GM18870 (cell line): ENCODE measurements at regions not wholly inside any gene's neighbourhood (a gene's known extent, or its start where the extent isn't known, plus 50 kb on each side); places are given as distances from the start of the nearest gene placed in this dataset.

Experiments used
- ATAC-seq: cut with Tn5 transposase; IDR thresholded peaks from one replicate; pipeline ENCODE4 v1.9.1; 2021; ENCODE audit warnings: moderate library complexity; ENCODE audit not compliant: unreplicated experiment

- ATAC-seq, result no peak
Measured at GRCh38 chr16:5884339-5884738, 786.7 kb upstream of the EEF2KMT start.

- no peak for ATAC-seq
Measured at GRCh38 chr16:5882087-5882640, 784.6 kb upstream of the EEF2KMT start.

GRCh38 chr16:5875416-5875815 lies 777.8 kb upstream of the EEF2KMT start:
- no peak for ATAC-seq

GRCh38 chr16:5874899-5875298 lies 777.3 kb upstream of the EEF2KMT start:
- no peak for ATAC-seq

DNA sequence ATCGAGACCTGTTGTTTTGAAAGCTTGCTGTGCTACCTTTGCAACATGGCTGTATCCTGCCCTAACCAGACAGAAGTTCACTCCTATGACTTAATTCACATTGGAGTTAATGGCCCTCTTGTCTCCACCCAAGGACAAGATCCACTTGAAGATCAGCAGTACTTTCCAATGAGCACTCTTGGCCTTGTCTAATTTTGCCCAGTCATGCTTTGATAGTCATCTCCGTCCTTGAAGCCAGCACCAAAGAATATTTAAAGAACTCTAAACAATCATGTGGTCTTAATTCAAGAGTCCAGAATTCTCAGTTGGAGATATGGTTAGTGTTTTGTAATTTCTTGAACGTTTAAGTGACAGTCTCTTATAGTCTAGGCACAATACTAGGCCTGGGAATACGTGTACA lies 775.6 kb upstream of the EEF2KMT start:
- ATAC-seq, result no peak

- ATAC-seq, result no peak
Measured at GRCh38 chr16:5870886-5871691, 773.5 kb upstream of the EEF2KMT start.

DNA sequence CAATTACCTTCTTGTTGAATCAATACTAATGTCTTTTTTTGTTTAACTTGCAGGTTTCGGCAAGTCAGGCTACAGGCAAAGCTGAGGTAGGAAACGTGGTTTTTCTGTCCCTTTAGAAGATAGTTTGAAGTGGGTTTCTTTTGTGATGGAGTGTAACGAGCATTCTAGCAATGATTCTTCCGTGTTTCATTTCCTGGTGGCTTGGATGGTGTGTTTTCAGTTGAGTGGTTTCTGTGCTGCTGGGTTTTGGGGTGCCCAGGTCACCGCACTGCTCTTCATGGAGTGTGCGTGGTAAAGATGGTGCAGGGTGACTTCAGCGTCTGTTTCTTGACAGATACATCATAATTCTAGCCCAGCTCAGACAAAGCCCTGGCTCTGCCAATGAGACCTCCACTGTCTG lies 769.7 kb upstream of the EEF2KMT start:
- ATAC-seq, result no peak

DNA sequence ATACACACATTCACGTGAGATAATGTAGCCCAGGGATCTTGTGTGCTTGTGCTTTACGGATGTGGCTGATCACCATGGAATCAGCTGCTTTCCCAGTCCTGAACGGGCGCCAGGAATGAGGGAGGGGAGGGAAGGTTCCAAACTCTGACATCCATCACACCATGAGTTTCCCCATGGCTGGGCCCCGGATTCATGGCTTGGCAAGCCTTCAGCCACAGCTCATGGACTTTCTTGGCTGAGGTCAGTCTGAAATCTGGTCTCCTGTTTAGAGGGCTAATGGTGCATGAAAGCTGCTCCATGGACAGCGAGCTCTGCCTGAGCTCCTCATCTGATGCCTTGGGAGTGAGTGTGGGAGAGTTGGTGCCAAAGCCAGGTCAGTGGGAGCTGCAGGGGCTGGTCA lies 767.6 kb upstream of the EEF2KMT start:
- no peak for ATAC-seq

- ATAC-seq, result no peak
Measured at GRCh38 chr16:5863071-5863606, 765.5 kb upstream of the EEF2KMT start.

DNA sequence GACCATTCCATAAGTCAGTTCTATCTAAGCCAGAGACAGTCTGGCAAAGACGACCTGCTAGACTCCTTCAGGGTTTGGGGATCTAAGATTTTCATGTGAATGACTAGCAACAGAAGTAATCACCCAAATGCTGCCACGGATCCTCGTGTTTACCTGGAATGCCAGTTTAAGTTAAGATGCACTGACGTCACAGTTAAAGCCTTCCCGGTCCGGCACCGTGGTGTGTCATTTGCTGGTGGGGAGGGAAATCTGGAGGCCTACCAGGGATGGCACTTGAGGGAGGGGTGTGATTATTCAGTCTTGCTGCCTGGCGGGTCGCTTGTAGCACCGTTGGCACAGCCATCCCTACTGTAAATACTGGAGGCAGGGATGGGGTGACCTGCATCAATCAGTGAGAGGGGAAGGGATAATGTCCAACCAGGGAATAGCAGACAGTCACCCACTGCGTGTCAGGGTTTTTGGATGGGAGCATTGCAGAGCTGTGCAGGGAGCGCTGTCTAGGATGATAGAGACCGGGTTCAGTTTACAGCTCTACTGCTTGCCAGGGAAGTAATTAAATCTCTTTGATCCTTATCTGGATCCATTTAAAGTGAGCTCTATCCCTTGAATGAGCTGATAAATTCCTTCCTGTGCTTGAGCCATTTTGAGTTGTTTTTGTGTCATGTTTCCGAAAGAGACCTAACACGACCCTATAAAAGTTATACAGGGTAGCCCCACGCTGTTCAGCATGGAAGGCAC lies 764.7 kb upstream of the EEF2KMT start:
- no peak for ATAC-seq

DNA sequence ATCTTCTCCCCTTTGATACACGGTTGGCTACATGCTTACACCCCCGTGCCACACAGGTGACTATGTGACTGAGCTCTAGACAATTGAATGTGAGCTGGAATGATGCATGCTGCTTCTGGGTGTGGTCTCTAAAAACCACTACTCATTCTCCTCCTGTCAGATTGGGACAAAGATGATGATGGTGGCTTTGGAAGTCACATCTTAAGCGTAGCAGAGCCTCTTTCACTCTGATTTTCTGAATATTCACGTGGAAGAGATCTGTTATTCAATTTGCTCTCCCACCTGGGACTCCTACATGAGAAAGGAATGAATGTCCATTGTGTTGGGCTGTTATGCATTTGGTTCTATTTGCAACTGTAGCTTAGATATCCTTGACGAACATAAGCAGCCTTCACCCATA lies 763.6 kb upstream of the EEF2KMT start:
- ATAC-seq, result no peak

- no peak for ATAC-seq
Measured at GRCh38 chr16:5858180-5858579, 760.6 kb upstream of the EEF2KMT start.

DNA sequence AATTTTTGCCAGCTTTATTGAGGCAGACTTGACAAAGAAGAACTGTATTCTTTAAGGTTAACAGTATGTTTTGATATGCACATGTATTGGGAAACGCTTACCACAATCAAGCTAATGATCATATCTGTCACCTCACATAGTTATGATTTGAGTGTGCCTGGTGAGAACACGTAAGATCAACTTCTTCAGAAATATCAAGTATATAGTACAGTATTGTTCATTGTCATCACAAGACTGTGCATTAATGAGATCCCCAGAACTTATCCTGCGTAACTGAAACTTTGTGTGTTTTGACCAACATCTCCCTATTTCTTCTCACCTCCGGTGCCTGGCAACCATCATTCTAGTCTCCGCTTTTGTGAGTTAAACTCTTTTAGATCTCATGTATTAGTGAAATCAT lies 756.4 kb upstream of the EEF2KMT start:
- ATAC-seq, result no peak

- no peak for ATAC-seq
Measured at GRCh38 chr16:5852151-5852550, 754.6 kb upstream of the EEF2KMT start.

DNA sequence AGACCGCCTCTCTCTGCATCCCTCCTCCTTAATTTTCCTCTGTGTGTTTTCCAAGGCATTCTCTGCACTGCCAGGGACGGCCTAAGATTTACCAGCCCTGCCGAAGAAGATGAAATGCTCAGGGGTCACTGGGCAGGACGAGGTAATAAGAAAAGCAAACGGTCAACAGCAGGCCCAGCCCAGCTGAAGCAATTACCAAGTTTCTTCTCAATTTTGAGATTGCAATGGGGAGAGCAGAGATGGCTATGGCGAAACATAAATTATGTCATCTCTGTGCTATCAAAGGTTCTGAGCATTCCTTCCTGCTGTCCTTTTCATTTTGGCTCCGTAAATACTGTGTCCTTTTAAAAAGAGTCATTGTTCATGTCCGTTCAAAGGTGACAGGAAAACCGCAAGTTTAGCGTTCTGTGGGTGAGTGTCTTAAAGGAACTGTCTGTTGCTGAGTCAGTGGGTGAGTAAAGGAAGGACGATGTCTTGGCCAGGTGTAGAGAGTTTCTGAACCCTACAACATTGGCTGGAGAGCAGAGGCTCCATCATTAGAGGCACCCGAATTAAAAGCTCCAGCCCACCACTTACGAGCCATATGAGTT lies 753.9 kb upstream of the EEF2KMT start:
- no peak for ATAC-seq

DNA sequence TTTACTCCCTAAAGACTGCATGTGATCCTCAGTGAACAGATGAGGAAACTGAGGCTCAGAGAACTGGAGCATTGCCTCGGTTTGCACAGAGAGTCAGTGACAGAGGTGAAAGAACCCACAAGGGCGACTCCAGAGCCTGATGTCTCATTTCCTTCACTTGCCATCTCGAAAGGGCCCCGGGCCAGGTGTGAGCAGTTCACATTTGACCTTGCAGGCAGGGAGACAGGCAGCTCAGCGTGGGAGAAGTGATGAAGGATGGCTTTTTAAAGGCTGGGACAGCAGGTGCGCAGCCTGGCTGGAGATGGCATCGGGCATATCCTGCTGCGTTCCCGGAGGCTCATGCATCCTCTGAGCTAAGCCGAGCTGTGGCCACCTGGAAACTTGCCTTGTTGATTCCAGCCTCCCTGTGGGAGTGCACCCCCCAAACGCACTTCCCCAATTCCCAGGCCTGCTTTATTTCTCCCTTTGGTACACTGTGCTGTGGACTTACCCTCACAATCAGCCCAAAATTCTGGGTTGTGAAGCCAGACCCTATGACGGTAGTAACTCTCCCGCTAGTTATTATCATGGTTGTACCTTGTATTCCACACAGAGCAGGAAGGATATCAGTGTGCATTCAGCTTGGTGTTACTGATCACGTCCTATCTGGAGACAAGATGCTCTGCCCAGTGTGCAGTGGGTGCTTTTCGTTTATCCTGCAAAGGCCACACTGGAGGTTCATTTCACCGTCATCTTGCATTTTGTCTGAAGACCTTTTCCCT lies 753.2 kb upstream of the EEF2KMT start:
- no peak for ATAC-seq

DNA sequence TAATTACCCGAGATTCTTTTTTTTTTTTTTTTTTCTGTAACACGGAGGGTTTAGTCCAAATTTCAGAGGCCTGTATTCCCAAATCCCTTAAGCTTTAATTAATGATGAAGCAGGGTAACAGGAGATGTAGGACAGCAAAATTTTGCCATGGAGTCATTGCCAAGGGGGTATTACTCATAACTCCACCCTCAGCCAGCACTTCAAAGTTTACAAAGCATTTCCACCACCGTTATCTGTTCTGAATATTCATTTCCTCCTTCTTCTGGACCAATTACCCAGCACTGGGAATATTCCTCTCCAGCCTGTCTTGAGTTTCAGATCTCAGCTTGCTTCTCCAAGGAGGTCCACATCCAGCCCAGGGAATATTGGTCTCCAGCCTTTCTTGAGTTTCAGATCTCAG lies 747.5 kb upstream of the EEF2KMT start:
- ATAC-seq, result no peak

- no peak for ATAC-seq
Measured at GRCh38 chr16:5841974-5842373, 744.4 kb upstream of the EEF2KMT start.

GRCh38 chr16:5838725-5839124 lies 741.1 kb upstream of the EEF2KMT start:
- no peak for ATAC-seq

DNA sequence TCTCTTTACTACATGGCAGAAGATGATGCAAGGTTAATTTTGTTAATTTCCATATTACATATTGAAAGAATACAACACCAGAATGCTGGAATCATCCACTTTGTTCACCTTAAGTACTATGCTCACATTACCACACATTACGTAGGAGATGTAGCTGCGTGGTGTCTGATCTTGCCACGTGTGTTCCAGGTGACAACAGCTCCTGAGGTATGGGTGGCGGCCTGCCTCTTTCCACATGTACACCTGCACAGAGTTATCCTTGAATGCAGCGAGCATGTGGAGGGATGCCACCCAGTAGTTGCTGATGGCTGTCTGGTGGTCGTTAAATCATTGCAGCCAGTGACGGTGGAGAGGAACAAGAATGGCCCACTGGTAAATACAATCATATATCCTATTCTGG lies 740.5 kb upstream of the EEF2KMT start:
- ATAC-seq, result no peak
